Lung microvascular endothelial cell (primary cell): ENCODE measurements at regions not wholly inside any gene's neighbourhood (a gene's known extent, or its start where the extent isn't known, plus 50 kb on each side); places are given as distances from the start of the nearest gene placed in this dataset.

ENCODE experiments used
- DNase-seq, 2 donors: peaks; one replicate each; pipeline versions ENCODE4 v3.0.0 to v3.0.0-alpha.2; 2010; ENCODE audit warnings: low read depth in 2 of 2

DNA sequence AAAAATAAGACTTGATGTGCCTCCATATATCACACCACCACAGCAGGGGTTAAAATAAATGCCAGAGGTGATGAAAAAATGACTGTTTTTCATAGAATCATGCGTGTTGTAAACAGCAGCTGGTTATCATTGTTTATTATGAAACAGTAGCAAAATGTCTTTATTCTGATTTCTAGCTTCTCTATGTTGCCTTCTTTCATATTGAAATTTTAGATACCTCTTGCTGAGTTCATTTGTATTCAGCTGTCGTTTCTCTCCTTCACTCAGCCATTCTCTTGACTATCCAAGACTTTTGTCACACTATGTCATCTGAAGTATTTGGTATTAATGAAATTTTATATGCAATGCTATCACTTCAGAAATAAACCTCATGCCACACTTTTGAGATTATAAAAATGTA lies 465.0 kb downstream of the TAF11L14 start:
- no peak for DNase-seq

DNA sequence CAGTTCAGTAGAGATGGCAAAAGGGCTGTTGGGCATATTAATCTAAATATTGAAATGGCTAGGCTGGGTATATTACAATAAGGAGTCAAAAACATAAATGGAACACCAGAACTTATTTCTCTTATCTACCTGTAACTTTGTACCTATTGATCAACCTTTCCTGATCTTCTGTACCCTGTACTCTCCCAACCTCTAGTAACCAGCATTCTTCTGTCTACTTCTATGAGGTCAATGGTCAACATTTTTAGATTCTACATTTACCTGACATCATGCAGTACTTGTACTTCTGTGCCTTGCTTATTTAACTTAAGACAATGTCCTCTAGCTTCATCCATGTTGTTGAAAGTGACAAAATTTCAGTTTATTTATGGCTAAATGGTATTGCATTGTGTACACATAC lies 467.3 kb downstream of the TAF11L14 start:
- DNase-seq: no peak

DNA sequence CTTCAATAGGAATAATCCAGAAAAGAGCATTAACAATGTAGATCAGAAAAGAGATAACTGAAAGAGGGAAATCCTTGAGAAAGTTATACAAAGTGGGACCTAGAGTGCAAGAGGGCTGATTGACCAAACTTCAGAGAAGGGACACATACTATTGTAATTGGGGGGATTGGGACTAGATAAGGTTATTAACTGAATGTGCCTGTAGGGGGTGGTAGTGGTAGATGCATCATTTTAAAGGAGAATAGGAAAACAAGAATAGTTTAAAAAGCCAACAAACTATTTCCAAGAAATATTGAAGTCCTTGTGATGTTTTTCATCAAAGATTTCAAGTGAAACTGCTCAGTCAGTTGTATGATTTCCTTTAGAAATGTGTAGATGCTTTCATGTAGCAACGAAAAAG lies 468.5 kb downstream of the TAF11L14 start:
- DNase-seq: no peak

GRCh38 chr5:18105449-18105848 lies 471.2 kb downstream of the TAF11L14 start:
- DNase-seq: no peak

GRCh38 chr5:18111906-18112465 lies 477.7 kb downstream of the TAF11L14 start:
- no peak for DNase-seq

DNA sequence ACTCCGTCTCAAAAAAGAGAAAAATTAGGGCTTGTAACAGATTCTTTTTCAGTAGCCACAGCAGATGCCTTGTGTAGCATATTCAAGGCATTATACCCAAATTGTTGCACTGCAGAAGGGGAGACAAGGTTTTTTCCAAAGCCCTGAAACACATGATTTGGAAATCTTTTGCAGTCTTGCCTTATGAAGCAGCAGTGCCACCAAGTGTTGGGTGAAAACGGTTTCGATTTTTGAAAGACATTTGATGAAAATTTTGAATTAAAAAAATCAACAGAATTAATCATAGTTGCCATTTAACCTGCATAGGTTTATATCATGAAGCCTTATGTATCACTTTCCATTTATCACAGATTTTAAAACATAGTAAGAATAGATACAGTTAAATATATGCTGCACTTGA lies 479.5 kb downstream of the TAF11L14 start:
- no peak for DNase-seq

GRCh38 chr5:18114151-18114757 lies 480.0 kb downstream of the TAF11L14 start:
- no peak for DNase-seq

GRCh38 chr5:18117968-18118367 lies 483.7 kb downstream of the TAF11L14 start:
- no peak for DNase-seq

- no peak for DNase-seq
These were observed 485.0 kb downstream of the TAF11L14 start for GRCh38 chr5:18119156-18119785.

- DNase-seq: no peak
These were observed 507.0 kb downstream of the TAF11L14 start for GRCh38 chr5:18141222-18141621.

GRCh38 chr5:18142831-18143230 lies 508.6 kb downstream of the TAF11L14 start:
- DNase-seq: no peak

DNA sequence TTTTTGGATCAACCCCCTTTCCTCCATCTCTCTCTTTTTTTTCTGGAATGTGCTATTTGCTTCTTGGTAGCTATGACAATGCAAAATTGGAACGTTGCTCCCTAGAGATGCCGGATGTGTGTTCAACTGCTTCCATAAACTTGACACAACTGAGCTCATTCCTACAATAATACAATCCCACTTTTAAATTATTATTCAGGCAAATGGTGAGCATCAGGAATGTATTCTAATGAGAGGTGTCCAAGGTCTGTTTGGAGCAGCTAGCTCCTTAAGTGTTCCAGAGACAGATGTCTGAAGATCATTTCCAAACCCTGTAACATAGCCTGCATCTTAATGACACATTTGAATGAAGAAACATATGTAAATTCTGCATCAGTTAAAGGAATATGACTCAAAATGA lies 518.4 kb downstream of the TAF11L14 start:
- no peak for DNase-seq

GRCh38 chr5:18158166-18158565 lies 523.9 kb downstream of the TAF11L14 start:
- DNase-seq: no peak

GRCh38 chr5:18159331-18159730 lies 525.1 kb downstream of the TAF11L14 start:
- no peak for DNase-seq

DNA sequence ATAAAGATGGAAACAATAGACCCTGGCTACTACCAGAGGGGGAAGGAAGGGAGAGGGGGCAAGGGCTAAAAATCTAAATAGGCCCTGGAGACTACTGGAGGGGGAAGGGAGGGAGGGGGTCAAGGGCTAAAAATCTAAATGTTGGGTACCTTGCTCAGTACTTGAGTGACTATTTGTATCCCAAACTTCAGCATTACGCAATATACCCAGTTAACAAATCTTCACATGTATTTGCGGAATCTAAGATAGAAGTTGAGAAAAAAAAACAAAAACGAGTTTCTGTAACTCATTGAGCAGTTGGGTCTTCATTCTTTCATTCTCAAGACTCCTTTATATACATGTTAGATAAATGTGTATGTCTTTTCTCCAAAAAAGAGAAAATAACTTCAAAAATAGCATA lies 537.4 kb downstream of the TAF11L14 start:
- DNase-seq: no peak

GRCh38 chr5:18179579-18179978 lies 545.3 kb downstream of the TAF11L14 start:
- DNase-seq: no peak

DNA sequence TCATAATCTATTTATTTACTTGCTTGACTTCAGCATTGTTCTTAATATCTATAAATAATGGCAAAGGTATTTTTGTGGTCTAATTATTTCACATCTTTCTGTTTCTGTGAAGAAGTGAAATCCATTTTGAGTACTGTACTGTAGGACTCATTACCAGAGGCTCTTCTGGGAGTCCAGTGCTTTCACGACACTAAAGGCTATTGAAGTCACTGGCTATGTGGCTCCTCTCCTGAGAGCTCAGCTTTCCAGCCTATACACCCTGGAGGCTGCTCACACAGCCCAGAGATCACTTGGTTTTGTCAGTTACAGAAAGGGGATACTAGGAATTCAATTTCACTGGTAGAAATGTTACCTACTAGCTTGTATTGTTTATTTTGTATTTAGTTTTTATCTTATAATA lies 547.3 kb downstream of the TAF11L14 start:
- DNase-seq: no peak

DNA sequence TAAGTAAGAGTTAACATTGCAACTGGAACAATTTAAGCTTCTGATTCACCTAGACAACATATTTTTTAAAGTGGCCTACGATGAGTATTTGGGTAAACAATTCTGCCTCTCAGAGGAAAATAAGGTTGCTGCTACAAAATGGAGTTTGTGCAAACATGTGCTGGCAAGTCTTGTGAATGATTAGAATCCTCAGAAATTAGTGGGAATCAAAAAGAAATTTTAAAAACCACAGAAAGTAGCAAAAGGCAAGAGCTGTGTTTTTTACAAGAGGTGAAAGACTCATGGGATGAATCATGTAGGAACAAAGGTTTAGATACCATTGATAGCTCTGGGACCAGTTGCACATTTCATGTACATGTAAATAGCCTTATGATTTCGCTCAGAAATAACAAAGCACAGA lies 561.6 kb downstream of the TAF11L14 start:
- DNase-seq: no peak

DNA sequence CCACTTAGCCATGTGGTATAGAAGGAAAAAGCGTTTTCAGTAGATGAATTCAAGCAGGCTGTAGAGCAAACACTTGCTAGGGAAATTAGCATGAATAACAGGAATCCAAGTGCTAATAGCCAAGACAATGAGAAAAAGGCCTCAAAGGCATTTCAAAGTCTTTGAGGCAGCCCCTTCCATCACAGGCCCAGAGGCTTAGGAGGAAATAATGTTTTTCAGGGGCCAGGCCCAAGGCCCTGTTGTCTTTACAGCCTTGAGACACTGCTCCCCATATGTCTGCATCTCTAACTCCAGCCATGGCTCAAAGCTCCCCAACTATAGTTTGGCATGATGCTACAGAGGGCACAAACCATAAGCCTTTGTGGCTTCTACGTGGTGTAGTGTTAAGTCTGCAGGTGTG lies 563.5 kb downstream of the TAF11L14 start:
- DNase-seq: no peak

- DNase-seq: no peak
These were observed 567.9 kb downstream of the TAF11L14 start for GRCh38 chr5:18202164-18202563.

DNA sequence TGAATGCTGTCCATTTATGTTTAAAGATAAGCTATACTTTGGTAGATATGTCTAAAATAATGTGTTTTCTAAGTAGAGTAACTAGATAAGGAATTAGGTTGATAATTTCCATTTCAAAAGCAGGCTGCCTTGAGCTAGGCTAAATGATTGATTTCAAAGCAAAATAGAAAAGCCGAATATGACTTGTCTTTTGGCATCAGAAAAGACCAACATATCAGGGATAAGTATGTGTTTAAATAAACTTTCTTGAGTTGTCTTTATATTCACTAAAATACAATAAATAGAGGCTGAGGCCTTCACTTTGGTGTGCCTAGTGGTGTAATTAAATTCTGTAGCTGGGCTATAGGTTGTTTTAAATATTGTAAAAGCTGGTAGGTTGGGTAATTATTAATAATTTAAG lies 569.0 kb downstream of the TAF11L14 start:
- DNase-seq: no peak

DNA sequence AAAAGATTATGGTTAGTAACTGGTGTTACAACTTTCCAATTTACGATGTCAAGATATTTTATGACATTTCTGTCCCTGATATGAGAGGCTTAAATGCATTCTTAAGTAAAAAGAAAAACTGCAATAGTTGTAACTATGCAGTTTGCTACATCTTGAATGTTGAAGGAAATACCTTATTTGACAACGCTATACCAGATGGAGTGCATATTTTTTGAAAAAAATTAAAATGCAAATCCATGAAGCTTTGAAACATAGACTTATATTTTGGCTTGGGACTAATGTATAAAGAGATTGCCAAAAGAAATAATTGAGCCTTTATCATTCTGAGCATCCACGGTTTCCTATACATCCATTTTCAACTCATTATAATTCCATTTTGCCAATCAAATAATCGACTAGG lies 579.4 kb downstream of the TAF11L14 start:
- no peak for DNase-seq

- no peak for DNase-seq
These were observed 581.8 kb downstream of the TAF11L14 start for GRCh38 chr5:18216016-18216415.
